Liver (tissue), 3 donors: ENCODE measurements at regions not wholly inside any gene's neighbourhood (a gene's known extent, or its start where the extent isn't known, plus 50 kb on each side); places are given as distances from the start of the nearest gene placed in this dataset.

Experiments
- EGR1 ChIP-seq, 2 donors: IDR thresholded peaks; 2 replicates each; pipeline ENCODE4 v1.6.1; 2016 to 2018; ENCODE audit warnings: antibody characterized with exemption in 2 of 2, low read depth in 2 of 2
- RAD21 ChIP-seq, 2 donors: IDR thresholded peaks; 2 replicates each; pipeline ENCODE4 v1.6.1; 2016; ENCODE audit warnings: antibody characterized with exemption in 2 of 2, mild to moderate bottlenecking in 2 of 2
- TAF1 ChIP-seq: conservative IDR thresholded peaks from 2 replicates; pipeline ENCODE4 v1.6.1; 2016; ENCODE audit warnings: antibody characterized with exemption, mild to moderate bottlenecking
- TF ChIP-seq, protein P1 (sequence below): fragments of 150-350 bp; IDR thresholded peaks from 2 replicates; pipeline ENCODE4 v1.5.1; 2017; ENCODE audit warnings: improper control_type of control experiment, low read depth, low read length; ENCODE audit not compliant: missing input control
- TF ChIP-seq, protein P2 (sequence below): IDR thresholded peaks from 2 replicates; pipeline ENCODE4 v1.6.1; 2016; ENCODE audit warnings: antibody characterized with exemption
- donor health status: healthy.
- donor health status: healthy.

DNA sequence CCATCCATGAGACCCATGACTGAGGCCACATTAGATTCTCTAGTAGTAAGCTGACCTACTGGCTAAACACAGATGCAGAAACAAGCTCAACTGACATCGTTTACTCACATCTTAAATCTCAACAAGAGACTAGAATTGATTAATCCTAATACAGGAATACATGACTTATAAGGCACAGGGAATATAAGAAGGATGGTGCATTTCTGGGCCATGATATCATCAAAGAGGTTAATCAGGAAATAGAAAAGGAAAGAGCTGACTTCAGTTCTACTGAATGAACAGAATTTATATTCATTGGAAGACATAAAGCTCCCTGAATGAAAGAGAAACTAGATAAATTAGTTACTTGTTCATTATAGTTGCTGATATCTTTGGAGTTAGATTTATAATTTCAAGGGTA is 1406.5 kb downstream of the STIM2 start:
- TF ChIP-seq, protein P1, sequence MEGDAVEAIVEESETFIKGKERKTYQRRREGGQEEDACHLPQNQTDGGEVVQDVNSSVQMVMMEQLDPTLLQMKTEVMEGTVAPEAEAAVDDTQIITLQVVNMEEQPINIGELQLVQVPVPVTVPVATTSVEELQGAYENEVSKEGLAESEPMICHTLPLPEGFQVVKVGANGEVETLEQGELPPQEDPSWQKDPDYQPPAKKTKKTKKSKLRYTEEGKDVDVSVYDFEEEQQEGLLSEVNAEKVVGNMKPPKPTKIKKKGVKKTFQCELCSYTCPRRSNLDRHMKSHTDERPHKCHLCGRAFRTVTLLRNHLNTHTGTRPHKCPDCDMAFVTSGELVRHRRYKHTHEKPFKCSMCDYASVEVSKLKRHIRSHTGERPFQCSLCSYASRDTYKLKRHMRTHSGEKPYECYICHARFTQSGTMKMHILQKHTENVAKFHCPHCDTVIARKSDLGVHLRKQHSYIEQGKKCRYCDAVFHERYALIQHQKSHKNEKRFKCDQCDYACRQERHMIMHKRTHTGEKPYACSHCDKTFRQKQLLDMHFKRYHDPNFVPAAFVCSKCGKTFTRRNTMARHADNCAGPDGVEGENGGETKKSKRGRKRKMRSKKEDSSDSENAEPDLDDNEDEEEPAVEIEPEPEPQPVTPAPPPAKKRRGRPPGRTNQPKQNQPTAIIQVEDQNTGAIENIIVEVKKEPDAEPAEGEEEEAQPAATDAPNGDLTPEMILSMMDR, result no peak
- TF ChIP-seq, protein P2, sequence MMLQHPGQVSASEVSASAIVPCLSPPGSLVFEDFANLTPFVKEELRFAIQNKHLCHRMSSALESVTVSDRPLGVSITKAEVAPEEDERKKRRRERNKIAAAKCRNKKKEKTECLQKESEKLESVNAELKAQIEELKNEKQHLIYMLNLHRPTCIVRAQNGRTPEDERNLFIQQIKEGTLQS, result no peak
- TF ChIP-seq EGR1 (IDR thresholded peaks at IDR 0.05; ENCODE audit: low read depth in 2 of 2) (no peak), RAD21 (IDR thresholded peaks at IDR 0.05) (no peak), TAF1 (no peak)
